ENCODE measurements at regions not wholly inside any gene's neighbourhood (a gene's known extent, or its start where the extent isn't known, plus 50 kb on each side); places are given as distances from the start of the nearest gene placed in this dataset.

DNA sequence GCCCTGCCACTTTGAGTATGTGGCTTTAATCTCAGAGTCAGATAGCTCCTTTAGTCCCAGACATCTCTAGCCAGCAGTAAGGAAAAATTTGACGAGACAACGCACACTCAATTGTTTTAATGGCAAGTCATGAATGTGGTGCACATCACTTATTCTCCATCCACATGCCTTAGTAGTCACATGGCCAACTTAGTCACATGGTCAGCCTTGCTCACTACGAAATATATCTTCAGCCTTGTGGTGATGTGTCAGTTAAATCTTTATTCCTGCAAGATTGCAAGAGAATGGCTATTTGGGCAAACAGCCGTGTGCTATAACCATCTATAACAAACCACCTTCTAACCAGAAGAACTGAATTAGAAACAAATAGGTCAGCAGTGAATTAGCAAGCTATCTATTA, 871.1 kb upstream of the CELF2 start:
- no peaks in the 10 kb centered on the region for H3K27me3 ChIP-seq
- TF ChIP-seq CTCF (IDR thresholded peaks at IDR 0.05) (no peak), POLR2AphosphoS5 (IDR thresholded peaks at IDR 0.05) (no peak), POLR2A (IDR thresholded peaks at IDR 0.05) (no peak), EP300 (IDR thresholded peaks at IDR 0.05) (no peak)
- intact Hi-C loops (cut with DNase I), result no loop called here
- H3K27ac ChIP-seq, result no peak overlapping the region
- WGBS, 2 donors, result 71 to 82% methylated on average over 4 of the region's 4 CpGs
- no peaks in the 10 kb centered on the region for H3K36me3 ChIP-seq
- H3K4me3 ChIP-seq, result no peak overlapping the region
- no peaks in the 10 kb centered on the region for H3K9me3 ChIP-seq
- H3K4me1 ChIP-seq, result no peaks in the 10 kb centered on the region
- no peak for DNase-seq

DNA sequence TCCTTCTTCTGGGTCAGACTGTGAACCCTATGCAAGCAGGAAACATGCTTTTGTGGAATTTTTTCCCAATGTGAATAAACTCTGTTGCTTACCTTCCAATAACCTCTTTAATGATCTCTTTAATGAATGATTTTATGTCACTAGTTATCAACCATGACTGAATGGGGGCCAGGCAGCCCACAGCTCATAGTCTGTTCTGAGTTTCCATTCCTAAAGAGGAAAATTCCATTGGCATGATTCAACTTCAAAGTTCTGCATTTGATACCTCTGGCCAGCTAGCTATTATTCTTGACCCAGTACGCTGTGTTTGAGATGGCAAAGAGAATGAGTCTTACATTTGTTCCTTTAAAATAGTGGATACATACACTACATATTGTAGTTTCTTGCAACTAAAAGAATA, 867.8 kb upstream of the CELF2 start:
- intact Hi-C loops (cut with DNase I), result no loop called here
- 87 to 99% methylated on average over 1 of the region's 1 CpG for WGBS, 2 donors

DNA sequence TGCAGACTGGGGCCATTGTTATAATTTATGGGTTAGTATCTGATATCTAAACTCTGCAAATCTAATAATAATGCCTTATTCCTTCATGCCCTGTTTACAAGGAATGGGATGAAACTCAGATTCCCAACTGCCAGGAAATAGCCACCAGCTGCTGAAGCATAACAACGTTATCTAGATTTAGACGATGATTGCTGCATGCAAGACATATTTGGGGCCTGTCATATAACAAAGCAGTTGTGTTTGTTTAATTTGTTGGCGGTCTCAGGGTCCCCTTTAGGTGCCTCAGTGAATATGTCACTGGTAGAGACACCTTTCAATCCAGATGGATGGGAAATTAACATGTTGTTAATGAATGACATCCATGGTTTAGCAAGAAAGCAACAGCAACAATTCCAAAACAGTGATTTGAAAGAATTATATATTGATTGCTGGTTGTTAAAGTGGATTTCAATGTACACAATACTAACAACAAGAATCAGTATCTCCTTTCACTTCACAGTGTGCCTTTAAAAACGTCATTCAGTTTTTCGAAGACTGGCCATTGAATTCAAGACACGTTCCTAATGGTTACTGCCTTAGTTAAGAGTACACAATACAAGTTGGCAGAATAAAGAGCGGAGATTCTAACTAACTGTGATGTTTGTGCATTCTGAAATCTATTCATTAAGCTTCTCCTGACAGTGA, 860.6 kb upstream of the CELF2 start:
- 69 to 78% methylated on average over 7 of the region's 7 CpGs for WGBS, 2 donors
- no peak overlapping the region for H3K4me3 ChIP-seq

More for the DNA sequence above, 867.8 kb upstream of the CELF2 start:
- H3K4me1 ChIP-seq, result no peaks in the 10 kb centered on the region
- DNase-seq, result no peak
- no peak overlapping the region for H3K27ac ChIP-seq
- no peak overlapping the region for H3K4me3 ChIP-seq
- H3K27me3 ChIP-seq, result no peaks in the 10 kb centered on the region
- no peaks in the 10 kb centered on the region for H3K36me3 ChIP-seq
- TF ChIP-seq CTCF (IDR thresholded peaks at IDR 0.05) (no peak), POLR2A (IDR thresholded peaks at IDR 0.05) (no peak), POLR2AphosphoS5 (IDR thresholded peaks at IDR 0.05) (no peak), EP300 (IDR thresholded peaks at IDR 0.05) (no peak)
- no peaks in the 10 kb centered on the region for H3K9me3 ChIP-seq

DNA sequence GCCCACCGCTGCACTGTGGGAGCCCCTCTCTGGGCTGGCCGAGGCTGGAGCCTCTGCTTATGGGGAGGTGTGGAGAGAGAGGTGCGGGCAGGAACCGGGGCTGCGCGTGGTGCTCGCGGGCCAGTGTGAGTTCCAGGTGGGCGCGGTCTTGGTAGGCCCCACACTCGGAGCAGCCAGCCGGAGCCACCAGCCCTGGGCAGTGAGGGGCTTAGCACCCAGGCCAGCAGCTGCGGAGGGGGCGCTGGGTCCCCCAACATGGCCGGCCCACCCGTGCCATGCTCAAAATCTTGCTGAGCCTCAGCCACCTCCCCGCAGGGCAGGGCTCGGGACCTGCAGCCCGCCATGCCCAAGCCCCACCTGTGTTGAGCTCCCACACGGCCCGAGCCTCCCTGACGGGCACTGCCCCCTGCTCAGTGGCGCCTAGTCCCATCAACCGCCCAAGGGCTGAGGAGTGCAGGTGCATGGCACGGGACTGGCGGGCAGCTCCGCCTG, 856.8 kb upstream of the CELF2 start:
- H3K4me1 ChIP-seq, result no peaks in the 10 kb centered on the region
- H3K36me3 ChIP-seq, result no peaks in the 10 kb centered on the region
- H3K4me3 ChIP-seq, result no peak overlapping the region
- H3K9me3 ChIP-seq, result no peaks in the 10 kb centered on the region
- intact Hi-C loops (cut with DNase I), result no loop called here
- WGBS, 2 donors, result 92 to 95% methylated on average over 27 of the region's 27 CpGs
- H3K27ac ChIP-seq, result no peak overlapping the region
- DNase-seq, result no peak
- TF ChIP-seq POLR2AphosphoS5 (IDR thresholded peaks at IDR 0.05) (no peak), EP300 (IDR thresholded peaks at IDR 0.05) (no peak), CTCF (IDR thresholded peaks at IDR 0.05) (no peak), POLR2A (IDR thresholded peaks at IDR 0.05) (no peak)
- no peaks in the 10 kb centered on the region for H3K27me3 ChIP-seq

More for the DNA sequence above, 860.6 kb upstream of the CELF2 start:
- Histone ChIP-seq H3K9me3 (no peaks in the 10 kb centered on the region), H3K4me1 (no peaks in the 10 kb centered on the region), H3K36me3 (no peaks in the 10 kb centered on the region), H3K27ac (no peak overlapping the region), H3K27me3 (no peaks in the 10 kb centered on the region)
- TF ChIP-seq POLR2AphosphoS5 (IDR thresholded peaks at IDR 0.05) (no peak), POLR2A (IDR thresholded peaks at IDR 0.05) (no peak), EP300 (IDR thresholded peaks at IDR 0.05) (no peak)
- intact Hi-C loops (cut with DNase I), result no loop called here
- no peak for DNase-seq

GRCh38 chr10:10164848-10165247, 852.8 kb upstream of the CELF2 start:
- TF ChIP-seq CTCF (IDR thresholded peaks at IDR 0.05) (no peak), EP300 (IDR thresholded peaks at IDR 0.05) (no peak), POLR2A (IDR thresholded peaks at IDR 0.05) (no peak), POLR2AphosphoS5 (IDR thresholded peaks at IDR 0.05) (no peak)
- H3K36me3 ChIP-seq, result no peaks in the 10 kb centered on the region
- no peaks in the 10 kb centered on the region for H3K27me3 ChIP-seq
- H3K4me3 ChIP-seq, result no peak overlapping the region
- H3K9me3 ChIP-seq, result no peaks in the 10 kb centered on the region
- no peak overlapping the region for H3K27ac ChIP-seq
- no peaks in the 10 kb centered on the region for H3K4me1 ChIP-seq
- no peak for DNase-seq
- intact Hi-C loops (cut with DNase I), result no loop called here
- WGBS, 2 donors, result 71% methylated on average over 3 of the region's 3 CpGs
